Suprapubic skin (tissue), 2 donors: ENCODE measurements at regions not wholly inside any gene's neighbourhood (a gene's known extent, or its start where the extent isn't known, plus 50 kb on each side); places are given as distances from the start of the nearest gene placed in this dataset.
"Not testable (repeated sequence)": the region's sequence is repeated elsewhere in the genome, so short reads cannot be mapped to it uniquely, and the experiment has no call there.

ENCODE experiments used
- EP300 ChIP-seq: sonication (generic); formaldehyde crosslinking; IDR thresholded peaks from one replicate; pipeline ENCODE4 v1.6.1; 2017; ENCODE audit warnings: antibody characterized with exemption
- POLR2A ChIP-seq, 2 donors: fragments of 450-650 bp; IDR thresholded peaks; one replicate each; pipeline ENCODE4 v1.6.1; 2017; ENCODE audit warnings: antibody characterized with exemption in 2 of 2, mild to moderate bottlenecking in 2 of 2, moderate library complexity in 2 of 2

GRCh38 chr16:16582916-16583315 lies 204.0 kb downstream of the NPIPA7 start:
- not testable (repeated sequence) for TF ChIP-seq EP300; POLR2A (IDR thresholded peaks at IDR 0.05)
